Kidney (tissue), 13 donors: ENCODE measurements at regions not wholly inside any gene's neighbourhood (a gene's known extent, or its start where the extent isn't known, plus 50 kb on each side); places are given as distances from the start of the nearest gene placed in this dataset.

ENCODE experiments used
- DNase-seq, 5 donors: peaks; one replicate each; pipeline ENCODE4 v3.0.0-alpha.2; 2013 to 2020
- FAIRE-seq: peaks from 2 replicates; lab custom pipeline; 2012; peaks lifted over from hg19 to GRCh38; lab: Jason Lieb, UNC
- H3K27ac ChIP-seq, 2 donors: one replicate each; pipeline ENCODE4 v1.7.0; 2013; ENCODE audit warnings: low read depth in 2 of 2, low read length in 2 of 2, inconsistent platforms in 1 of 2
- H3K27me3 ChIP-seq: one replicate; pipeline ENCODE4 v1.7.1; 2013; ENCODE audit warnings: low read length, inconsistent platforms; ENCODE audit not compliant: control insufficient read depth, insufficient read depth
- H3K36me3 ChIP-seq, 3 donors: one replicate each; pipeline versions ENCODE4 v1.7.0 to v1.7.1; 2013; ENCODE audit warnings: low read length in 3 of 3, control low read depth in 1 of 3, inconsistent platforms in 1 of 3; ENCODE audit not compliant: insufficient read depth in 3 of 3, control insufficient read depth in 2 of 3
- H3K4me1 ChIP-seq, 3 donors: one replicate each; pipeline versions ENCODE4 v1.7.0 to v1.7.1; 2013; ENCODE audit warnings: low read length in 3 of 3, inconsistent platforms in 1 of 3, low read depth in 1 of 3; ENCODE audit not compliant: control insufficient read depth in 2 of 3, insufficient read depth in 2 of 3
- H3K4me3 ChIP-seq, 3 donors: one replicate each; pipeline versions ENCODE4 v1.7.0 to v1.8.1; 2013; ENCODE audit warnings: low read length in 3 of 3, control low read depth in 1 of 3, inconsistent platforms in 1 of 3
- H3K9ac ChIP-seq, 3 donors: one replicate each; pipeline versions ENCODE4 v1.7.0 to v1.7.1; 2013; ENCODE audit warnings: low read length in 3 of 3, control low read depth in 1 of 3, inconsistent platforms in 1 of 3
- H3K9me3 ChIP-seq, 3 donors: one replicate each; pipeline versions ENCODE4 v1.7.0 to v1.7.1; 2013; ENCODE audit warnings: low read length in 3 of 3, control low read depth in 1 of 3, inconsistent platforms in 1 of 3; ENCODE audit not compliant: control insufficient read depth in 2 of 3, insufficient read depth in 1 of 3
- CTCF ChIP-seq: IDR thresholded peaks from 3 replicates; pipeline ENCODE4 v1.5.1; 2012; ENCODE audit warnings: mild to moderate bottlenecking, moderate library complexity, borderline replicate concordance; ENCODE audit not compliant: insufficient read depth; ENCODE audit errors: extremely low read depth
- intact Hi-C: fragments of 100-400 bp; cut with DNase I; formaldehyde crosslinking; loops from one replicate; pipeline ENCODE4 v1.11.1; 2022
- donor health status: control.
- donor health status: control.
- donor health status: control.
- donor health status: control.
- donor health status: control.
- donor health status: DM: yes; HTN: yes; CAD: no.
- donor health status: Normal renal cell carcinoma (clear cell type).

DNA sequence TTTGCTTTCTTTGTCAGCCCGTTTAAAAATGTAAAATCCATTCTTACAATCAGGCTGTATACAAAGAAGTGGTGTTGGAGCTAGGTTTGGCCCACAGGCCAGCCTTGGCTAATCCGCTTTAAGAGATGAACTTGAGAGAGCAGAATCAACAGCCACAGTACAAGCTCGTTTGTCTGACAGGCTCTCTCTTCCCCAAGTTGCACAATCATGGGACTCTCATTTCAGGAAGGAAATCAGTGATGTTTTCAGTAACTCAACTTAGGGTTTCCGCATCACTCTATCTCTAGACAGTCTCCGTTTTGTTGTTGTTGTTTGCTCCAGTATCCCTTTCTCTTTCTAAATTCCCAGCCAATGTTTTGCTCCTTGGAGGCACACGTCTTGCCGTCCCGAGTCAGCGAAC, 582.0 kb upstream of the MKI67 start:
- intact Hi-C loops, result no loop called here
- DNase-seq, result no peak
- FAIRE-seq, result no peak

DNA sequence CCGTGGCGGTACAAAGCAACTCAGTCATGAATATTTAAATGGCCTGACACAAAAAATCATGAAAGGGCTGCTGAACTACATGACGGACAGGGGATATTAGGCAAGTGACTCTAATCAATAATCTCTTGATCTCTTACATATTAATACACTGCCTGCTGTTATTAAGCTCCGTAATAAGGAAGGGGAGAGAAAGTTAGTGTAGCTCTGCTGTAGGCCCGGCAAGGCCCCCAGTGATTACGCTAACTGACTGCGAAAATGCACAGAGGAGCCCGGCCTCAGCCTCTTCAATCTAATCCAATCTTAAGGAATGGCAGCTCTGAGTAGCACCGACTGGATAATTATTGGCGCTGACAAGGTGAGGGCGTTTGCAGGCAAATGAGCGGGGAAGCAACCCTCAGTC, 583.5 kb upstream of the MKI67 start:
- Histone ChIP-seq H3K36me3 (no peaks in the 10 kb centered on the region), H3K4me1 (no peaks in the 10 kb centered on the region), H3K27ac (no peak overlapping the region), H3K9ac (no peak overlapping the region), H3K4me3 (no peak overlapping the region), H3K9me3 (no peaks in the 10 kb centered on the region), H3K27me3 (no peaks in the 10 kb centered on the region)
- intact Hi-C loops, result no loop called here
- no peak for TF ChIP-seq CTCF
- peak in 1 of 5 donors; percentile 28 for DNase-seq
- no peak for FAIRE-seq

More for the DNA sequence above, 582.0 kb upstream of the MKI67 start:
- Histone ChIP-seq H3K4me1 (no peaks in the 10 kb centered on the region), H3K9me3 (no peaks in the 10 kb centered on the region), H3K27me3 (no peaks in the 10 kb centered on the region), H3K9ac (no peak overlapping the region), H3K27ac (no peak overlapping the region), H3K4me3 (no peak overlapping the region), H3K36me3 (no peaks in the 10 kb centered on the region)
- no peak for TF ChIP-seq CTCF

DNA sequence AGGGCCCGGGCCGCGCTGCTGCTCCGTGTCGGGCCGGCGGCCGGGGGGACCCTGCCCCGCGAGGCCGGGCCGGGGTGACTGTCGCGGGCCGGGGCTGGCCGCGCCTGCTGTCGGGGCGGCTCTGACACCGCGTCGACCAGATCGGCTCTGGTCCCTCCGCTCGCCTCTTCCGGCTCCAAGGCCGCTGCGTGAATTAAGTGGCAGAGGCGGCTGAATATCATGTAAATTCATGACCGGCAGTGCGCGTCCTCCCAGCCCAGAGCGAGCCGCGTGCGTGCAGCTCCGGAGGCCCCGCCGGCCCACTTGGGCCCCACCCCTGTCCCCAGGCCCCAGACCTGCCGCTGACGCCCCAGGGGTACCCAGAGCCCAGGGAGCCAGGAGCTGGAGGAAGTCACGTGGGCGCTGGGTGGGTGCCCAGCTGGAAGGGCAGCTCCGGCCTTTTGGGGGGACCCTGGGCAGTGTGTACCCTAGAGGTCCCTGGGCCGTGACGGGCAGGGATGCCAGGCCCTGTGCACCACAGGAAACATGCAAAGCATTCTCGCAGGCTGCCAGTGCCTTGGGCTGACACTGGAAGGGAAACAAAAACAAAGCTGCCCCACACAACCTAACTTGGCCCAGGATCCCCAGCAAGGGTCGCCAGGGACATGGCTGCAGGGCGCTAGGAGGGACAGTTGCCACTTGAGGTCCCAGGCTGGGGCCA, 584.0 kb upstream of the MKI67 start:
- intact Hi-C loops, result no loop called here
- FAIRE-seq (no peak), DNase-seq (peak in 4 of 5 donors; percentile 39 to 68 (median 58))
- H3K9ac ChIP-seq, result no peak overlapping the region
- TF ChIP-seq CTCF, result no peak
- H3K27ac ChIP-seq, result no peak overlapping the region
- no peaks in the 10 kb centered on the region for H3K4me1 ChIP-seq
- H3K36me3 ChIP-seq, result no peaks in the 10 kb centered on the region
- no peaks in the 10 kb centered on the region for H3K9me3 ChIP-seq
- H3K27me3 ChIP-seq, result no peaks in the 10 kb centered on the region
- no peak overlapping the region for H3K4me3 ChIP-seq

GRCh38 chr10:128710798-128711183, 584.6 kb upstream of the MKI67 start:
- no peaks in the 10 kb centered on the region for H3K27me3 ChIP-seq
- TF ChIP-seq CTCF, result no peak
- H3K36me3 ChIP-seq, result no peaks in the 10 kb centered on the region
- intact Hi-C loops, result no loop called here
- DNase-seq, result peak in 2 of 5 donors; percentile 31 to 44
- no peak overlapping the region for H3K4me3 ChIP-seq
- H3K9me3 ChIP-seq, result no peaks in the 10 kb centered on the region
- no peak for FAIRE-seq
- H3K4me1 ChIP-seq, result no peaks in the 10 kb centered on the region
- H3K27ac ChIP-seq, result no peak overlapping the region
- no peak overlapping the region for H3K9ac ChIP-seq
